OCI-M1 (cell line): ENCODE measurements at regions not wholly inside any gene's neighbourhood (a gene's known extent, or its start where the extent isn't known, plus 50 kb on each side); places are given as distances from the start of the nearest gene placed in this dataset.
"Not testable (repeated sequence)": the region's sequence is repeated elsewhere in the genome, so short reads cannot be mapped to it uniquely, and the experiment has no call there.

Experiments
- DNase-seq: peaks from one replicate; lab custom pipeline; 2025; lab: John Stamatoyannopoulos, UW

- no peak for DNase-seq
Observed at GRCh38 chr2:21966139-21966538, 842.4 kb downstream of the TDRD15 start.

DNA sequence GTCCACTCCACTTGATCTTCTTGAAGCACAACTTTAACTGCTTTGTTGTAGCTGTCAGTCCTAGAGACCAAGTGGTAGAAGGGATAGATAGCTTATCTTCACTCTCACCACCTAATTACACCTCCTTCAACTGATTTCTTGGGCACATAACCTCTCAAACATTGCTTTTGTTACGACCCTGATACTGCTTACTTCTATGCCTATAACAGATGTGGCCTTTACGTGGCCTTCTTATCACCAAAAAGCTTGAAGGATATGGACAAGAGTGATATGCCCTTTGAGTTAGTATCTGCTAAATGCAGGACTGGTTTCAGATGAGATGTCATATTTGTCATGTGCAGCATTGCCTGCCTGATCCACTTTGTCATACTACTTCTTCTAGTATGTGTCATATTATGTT is 847.2 kb downstream of the TDRD15 start:
- DNase-seq = peak; percentile 50

GRCh38 chr2:21972586-21972985 is 848.8 kb downstream of the TDRD15 start:
- no peak for DNase-seq

- DNase-seq = no peak
Observed at GRCh38 chr2:21981127-21981526, 857.4 kb downstream of the TDRD15 start.

- no peak for DNase-seq
Observed at GRCh38 chr2:21993002-21993401, 869.2 kb downstream of the TDRD15 start.

DNA sequence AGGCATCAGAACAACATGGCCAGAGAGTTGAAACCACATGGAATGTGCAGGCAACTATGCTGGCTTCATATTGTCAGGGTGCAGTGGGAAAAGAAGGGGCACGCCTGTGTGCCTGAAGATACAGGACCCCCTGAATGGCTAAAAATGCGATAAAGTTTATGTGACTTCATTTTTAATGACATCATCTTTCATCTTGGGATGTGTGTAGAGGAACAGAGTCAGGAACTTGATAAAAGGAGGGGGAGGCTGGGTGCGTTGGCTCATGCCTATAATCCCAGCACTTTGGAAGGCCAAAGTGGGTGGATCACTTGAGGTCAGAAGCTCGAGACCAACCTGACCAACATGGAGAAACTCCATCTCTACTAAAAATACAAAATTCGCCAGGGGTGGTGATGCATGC is 872.6 kb downstream of the TDRD15 start:
- no peak for DNase-seq

GRCh38 chr2:21999522-21999921 is 875.8 kb downstream of the TDRD15 start:
- no peak for DNase-seq

GRCh38 chr2:22002066-22002465 is 878.3 kb downstream of the TDRD15 start:
- no peak for DNase-seq

DNA sequence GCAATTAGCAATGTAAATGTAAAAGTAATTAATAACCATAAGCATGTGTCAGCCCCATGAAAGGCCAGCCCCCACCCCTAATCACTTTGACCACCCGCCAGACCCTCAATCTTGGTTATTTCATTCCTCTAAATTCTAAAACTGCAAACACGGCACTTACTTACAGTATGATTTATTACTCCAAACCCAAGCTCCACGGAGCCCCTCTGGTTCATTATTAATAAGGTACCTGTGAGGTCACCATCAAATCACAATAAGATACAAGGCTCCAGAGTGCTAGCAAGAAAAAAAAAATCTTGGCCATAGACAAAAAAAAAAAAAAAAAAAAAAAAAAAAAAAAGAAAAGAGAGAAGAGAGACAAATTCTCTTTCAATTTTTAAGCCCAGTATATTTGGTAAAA is 879.5 kb downstream of the TDRD15 start:
- DNase-seq = no peak

DNA sequence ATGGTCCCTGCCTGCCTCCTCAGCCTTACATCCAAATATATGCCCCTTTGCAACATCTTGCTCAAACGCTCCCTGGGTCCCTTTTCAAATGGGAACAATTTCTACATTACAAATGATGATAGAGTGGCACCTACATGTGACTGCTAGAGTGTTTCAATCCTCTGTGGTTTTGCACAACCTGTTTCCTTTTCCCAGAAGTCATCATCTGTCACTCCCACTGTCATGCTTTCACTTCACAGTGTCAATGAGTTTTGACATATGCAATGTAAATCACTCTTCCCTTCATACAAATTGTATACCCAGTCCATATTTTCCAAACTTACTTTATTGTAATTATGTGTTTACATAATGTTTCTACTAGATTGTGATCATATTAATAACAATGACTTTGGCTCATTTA is 887.3 kb downstream of the TDRD15 start:
- DNase-seq = no peak

DNA sequence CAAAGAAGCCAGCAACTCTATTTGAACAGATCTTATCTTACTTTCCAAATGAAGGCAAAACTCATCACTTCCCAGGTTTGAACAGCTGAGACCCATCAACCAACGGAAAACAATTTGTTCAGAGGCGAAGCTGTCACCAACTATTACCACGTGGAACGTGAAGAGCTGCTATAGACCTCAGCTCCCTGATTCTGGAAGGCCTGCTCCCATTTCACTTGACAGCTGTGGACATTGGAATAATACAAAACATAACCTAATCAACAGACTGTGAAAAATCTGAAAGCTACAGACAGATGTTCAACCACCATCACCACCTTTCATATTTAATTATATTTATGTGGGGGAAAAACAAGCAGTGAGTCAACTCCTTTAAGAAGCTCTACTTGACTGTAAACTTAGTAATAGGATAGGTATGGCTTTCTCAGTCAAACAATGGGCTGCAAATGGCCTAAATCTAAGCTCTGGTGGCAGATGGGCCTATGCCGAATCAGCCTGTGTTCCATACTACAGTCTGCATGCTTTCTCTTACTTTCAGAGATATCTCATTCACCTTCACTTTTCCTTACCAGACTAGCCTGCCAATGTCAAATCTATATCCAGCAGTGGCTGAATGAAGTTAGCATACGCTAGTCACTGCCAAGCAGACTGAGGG is 896.4 kb downstream of the TDRD15 start:
- DNase-seq = no peak

- DNase-seq = no peak
Observed at GRCh38 chr2:22027345-22028005, 903.7 kb downstream of the TDRD15 start.

GRCh38 chr2:22035361-22035830 is 911.6 kb downstream of the TDRD15 start:
- no peak for DNase-seq

- no peak for DNase-seq
Observed at GRCh38 chr2:22037274-22037673, 913.5 kb downstream of the TDRD15 start.

DNA sequence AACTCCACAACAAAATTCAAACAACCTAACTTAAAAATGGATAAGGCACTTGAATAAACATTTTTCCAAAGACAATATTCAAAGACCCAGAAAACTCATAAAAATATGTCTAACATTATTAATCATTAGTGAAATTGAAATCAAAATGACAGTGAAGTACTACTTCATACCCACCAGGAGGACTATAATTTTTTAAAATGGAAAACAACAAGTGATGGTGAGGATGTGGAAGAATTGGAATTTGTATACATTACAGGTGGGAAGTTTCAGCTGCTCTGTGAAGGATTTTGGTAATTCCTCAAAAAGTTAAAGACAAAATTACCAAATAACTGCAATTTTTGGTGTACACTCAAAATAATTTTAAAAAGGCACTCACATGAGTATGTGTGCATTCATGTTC is 920.0 kb downstream of the TDRD15 start:
- DNase-seq = no peak

DNA sequence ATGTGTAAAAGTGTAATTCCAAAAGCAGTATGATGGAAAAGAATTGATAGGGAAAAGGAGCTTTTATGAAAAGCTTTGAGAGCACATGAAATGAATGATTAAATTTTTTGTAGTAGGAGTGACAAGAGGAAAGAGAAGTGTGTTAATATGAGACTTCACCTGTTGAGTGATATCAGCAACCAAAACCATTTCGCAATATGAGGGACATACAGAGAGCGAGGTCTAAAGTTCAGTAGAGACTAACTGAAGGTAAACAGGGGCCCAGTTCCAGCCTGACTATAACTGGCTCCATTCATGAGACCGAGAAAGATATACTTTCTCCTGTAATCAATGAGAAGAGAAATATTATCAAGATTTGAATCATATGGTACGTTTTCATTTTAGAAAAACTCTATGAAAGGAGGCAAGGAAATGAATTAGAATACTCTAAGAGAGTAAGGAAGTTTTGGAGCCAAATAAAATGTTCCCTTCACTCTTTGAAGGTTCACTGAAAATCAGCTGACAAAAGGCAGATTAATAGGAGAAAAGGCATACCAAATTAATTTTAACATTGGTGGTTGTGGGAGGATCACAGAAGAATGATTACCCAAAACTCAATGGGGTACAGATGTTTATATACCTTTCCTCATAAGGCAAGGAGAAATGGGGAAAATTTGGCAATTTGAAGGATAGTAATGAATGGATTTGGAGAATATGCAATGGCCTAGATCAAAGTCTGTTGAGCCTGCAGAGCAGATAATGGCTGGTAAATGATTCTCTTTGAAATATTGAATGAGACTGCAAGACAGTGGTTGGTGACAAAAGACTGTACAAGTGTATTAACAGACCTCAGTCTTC is 932.2 kb downstream of the TDRD15 start:
- DNase-seq = no peak

GRCh38 chr2:22056621-22057132 is 932.9 kb downstream of the TDRD15 start:
- peak; percentile 20 for DNase-seq

GRCh38 chr2:22062679-22063078 is 938.9 kb downstream of the TDRD15 start:
- DNase-seq = no peak

- peak; percentile 20 for DNase-seq
Observed at GRCh38 chr2:22076454-22076853, 952.7 kb downstream of the TDRD15 start.

DNA sequence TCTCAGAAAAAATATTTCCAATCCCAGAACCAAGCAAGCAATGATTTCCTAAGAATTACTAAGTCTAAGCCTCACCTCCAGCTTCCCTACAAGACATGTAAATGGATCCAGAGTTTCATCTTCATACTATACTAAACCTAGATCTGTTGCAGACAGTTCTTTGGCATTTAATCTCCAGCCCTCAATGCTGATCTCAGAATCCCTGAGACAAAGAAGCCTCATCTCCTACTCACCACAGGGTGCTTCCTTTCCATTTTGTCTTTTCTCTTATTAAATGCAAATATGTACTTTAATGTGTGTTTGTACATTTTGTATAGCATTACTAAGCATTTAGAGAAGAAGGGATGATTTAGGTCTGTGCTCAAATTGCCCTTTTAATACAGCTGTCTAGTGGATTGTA is 954.9 kb downstream of the TDRD15 start:
- no peak for DNase-seq

GRCh38 chr2:22079583-22079982 is 955.8 kb downstream of the TDRD15 start:
- DNase-seq = no peak

DNA sequence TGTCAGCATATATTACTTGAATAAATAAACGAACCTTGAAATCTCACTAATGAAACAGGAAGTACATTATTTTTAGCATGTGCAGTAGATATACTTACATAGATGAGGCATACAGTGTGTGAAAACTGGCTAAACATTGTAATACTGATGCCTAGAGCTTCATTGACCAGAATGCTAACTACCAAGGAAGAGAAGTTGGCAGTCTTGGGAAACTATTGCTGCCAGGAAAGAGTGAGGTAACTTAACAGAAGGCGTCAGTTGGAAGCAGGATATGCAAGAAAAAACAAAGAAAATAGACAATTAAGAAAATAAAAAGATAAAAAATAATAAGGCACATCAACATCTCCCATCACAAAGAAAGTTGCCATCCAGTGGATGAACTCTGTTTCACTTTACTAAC is 963.0 kb downstream of the TDRD15 start:
- no peak for DNase-seq

- not testable (repeated sequence) for DNase-seq
Observed at GRCh38 chr2:22103617-22104016, 979.8 kb downstream of the TDRD15 start.
